ENCODE measurements at regions not wholly inside any gene's neighbourhood (a gene's known extent, or its start where the extent isn't known, plus 50 kb on each side); places are given as distances from the start of the nearest gene placed in this dataset.

DNA sequence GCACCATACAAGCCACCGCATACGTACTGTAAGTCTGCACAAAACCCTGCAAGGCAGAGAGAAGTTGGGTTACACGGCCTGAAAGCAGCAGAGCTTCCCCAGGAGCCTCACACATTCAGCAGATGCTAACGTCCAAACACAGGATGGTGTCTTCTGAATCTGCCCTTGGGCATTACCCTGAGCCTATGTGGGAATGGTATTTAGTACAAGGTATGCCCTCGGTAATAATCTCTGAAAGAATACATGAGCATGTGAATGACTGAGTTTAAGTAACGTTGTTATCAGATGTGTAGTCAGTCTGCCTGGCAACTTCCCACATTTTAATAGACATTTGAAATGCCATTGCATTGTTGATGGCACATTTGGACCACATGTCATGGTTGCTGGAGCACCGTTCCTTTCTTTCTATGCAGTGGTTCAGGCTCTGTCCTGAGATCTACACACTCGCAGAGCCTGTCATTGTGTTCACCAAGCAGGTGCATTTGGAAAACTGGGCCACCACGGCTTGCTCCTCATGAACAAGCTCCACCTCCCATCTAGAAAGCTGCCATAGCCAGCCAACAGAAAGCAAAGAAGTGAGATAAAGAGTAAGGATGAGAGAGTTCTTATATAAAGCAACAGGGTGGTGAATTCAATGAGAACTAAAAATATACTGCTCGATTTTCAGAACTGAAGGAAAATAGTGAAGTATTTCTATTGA, 136.5 kb upstream of the GGTLC1 start:
- Mint-ChIP-seq H3K27ac (no peak overlapping the region), H3K36me3 (ENCODE audit: low read depth) (no peaks in the 10 kb centered on the region), H3K27me3 (no peaks in the 10 kb centered on the region), H3K4me1 (no peaks in the 10 kb centered on the region), H3K9me3 (no peaks in the 10 kb centered on the region), H3K4me3 (no peak overlapping the region)
- POLR2A ChIA-PET: no interaction called here
- intact Hi-C loops (cut with micrococcal nuclease): no loop called here
- no peak for TF ChIP-seq CTCF (IDR thresholded peaks at IDR 0.05)
- ATAC-seq (ENCODE audit: low read depth) (no peak), DNase-seq (no peak)
- CTCF ChIA-PET: no interaction called here

- ATAC-seq (ENCODE audit: low read depth) (no peak), DNase-seq (no peak)
- no peak overlapping the region for H3K27ac Mint-ChIP-seq
- no peaks in the 10 kb centered on the region for H3K27me3 Mint-ChIP-seq
- no peaks in the 10 kb centered on the region for H3K4me1 Mint-ChIP-seq
- POLR2A ChIA-PET: no interaction called here
- no peak overlapping the region for H3K4me3 Mint-ChIP-seq
- H3K36me3 Mint-ChIP-seq (ENCODE audit: low read depth): no peaks in the 10 kb centered on the region
- TF ChIP-seq CTCF (IDR thresholded peaks at IDR 0.05): no peak
- intact Hi-C loops (cut with micrococcal nuclease): no loop called here
- CTCF ChIA-PET: no interaction called here
- no peaks in the 10 kb centered on the region for H3K9me3 Mint-ChIP-seq
These were observed 135.4 kb upstream of the GGTLC1 start for GRCh38 chr20:24124003-24124402.

DNA sequence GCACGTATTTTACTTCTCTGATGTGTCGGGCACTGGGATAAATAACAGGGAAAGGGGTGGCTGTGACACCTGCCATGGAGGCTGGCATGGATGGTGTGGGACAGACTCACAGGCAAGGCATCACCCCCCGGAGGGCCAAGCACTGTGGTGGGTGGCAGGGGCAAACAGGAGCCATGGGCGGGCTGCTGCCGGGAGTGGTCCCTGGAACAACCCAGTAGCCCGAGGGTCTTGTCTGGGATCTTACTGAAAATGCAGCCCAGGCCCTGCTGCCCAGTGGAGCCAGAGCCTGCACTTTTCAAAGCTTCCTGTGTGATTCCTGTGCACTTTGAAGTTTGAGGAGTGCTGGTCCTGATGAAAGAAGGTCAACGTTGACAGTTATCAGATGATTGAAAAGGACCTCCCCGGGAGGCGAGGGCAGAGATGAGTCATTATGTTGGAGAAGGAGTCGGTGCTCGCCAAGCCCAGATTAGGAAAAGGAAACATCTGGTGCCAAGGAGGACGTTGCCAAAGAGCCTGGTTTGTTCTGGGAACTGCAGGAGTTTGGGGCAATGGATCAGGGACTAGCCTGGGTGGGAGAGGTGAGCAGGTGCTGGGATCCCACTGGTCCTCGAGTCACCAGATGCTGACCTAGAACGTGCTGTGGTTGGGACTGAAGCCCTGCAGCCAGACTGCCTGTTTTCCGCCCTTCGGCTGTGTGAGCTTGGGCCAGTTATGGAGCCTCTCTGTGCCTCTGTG, 130.0 kb upstream of the GGTLC1 start:
- no peaks in the 10 kb centered on the region for H3K9me3 Mint-ChIP-seq
- CTCF ChIA-PET: no interaction called here
- peaks cover 2% of the 10 kb centered on the region for H3K27me3 Mint-ChIP-seq
- POLR2A ChIA-PET: no interaction called here
- DNase-seq (no peak), ATAC-seq (ENCODE audit: low read depth) (no peak)
- intact Hi-C loops (cut with micrococcal nuclease): no loop called here
- H3K4me1 Mint-ChIP-seq: no peaks in the 10 kb centered on the region
- no peak overlapping the region for H3K4me3 Mint-ChIP-seq
- no peaks in the 10 kb centered on the region for H3K36me3 Mint-ChIP-seq (ENCODE audit: low read depth)
- no peak for TF ChIP-seq CTCF (IDR thresholded peaks at IDR 0.05)
- no peak overlapping the region for H3K27ac Mint-ChIP-seq

DNA sequence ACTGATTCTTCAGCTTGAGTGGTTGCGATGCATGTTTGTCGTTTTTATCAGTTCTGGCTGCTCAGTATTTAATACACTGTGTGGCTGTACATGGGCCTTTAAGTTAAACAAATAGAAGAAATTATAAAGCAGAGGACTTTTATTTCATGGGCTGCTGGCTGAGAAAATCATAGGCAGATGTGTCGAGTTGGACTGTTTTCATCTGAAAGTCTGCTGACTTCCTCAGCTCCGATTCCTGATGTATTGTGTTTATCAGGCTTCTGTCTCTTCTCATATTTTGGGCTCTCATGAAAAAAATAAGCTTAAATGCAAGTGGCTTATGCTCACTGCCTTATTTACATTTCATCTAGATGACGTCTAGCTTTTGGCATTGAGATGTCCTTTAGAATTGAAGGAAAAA, 129.5 kb upstream of the GGTLC1 start:
- Mint-ChIP-seq H3K27ac (no peak overlapping the region), H3K4me3 (no peak overlapping the region), H3K9me3 (no peaks in the 10 kb centered on the region), H3K4me1 (no peaks in the 10 kb centered on the region), H3K36me3 (ENCODE audit: low read depth) (no peaks in the 10 kb centered on the region), H3K27me3 (peaks cover 2% of the 10 kb centered on the region)
- TF ChIP-seq CTCF (IDR thresholded peaks at IDR 0.05): no peak
- POLR2A ChIA-PET: no interaction called here
- intact Hi-C loops (cut with micrococcal nuclease): no loop called here
- DNase-seq: no peak
- ATAC-seq (ENCODE audit: low read depth): no peak
- CTCF ChIA-PET: no interaction called here

GRCh38 chr20:24117383-24117782, 128.8 kb upstream of the GGTLC1 start:
- Mint-ChIP-seq H3K27ac (no peak overlapping the region), H3K9me3 (no peaks in the 10 kb centered on the region), H3K4me3 (no peak overlapping the region), H3K36me3 (ENCODE audit: low read depth) (no peaks in the 10 kb centered on the region), H3K27me3 (peaks cover 2% of the 10 kb centered on the region), H3K4me1 (no peaks in the 10 kb centered on the region)
- no peak for TF ChIP-seq CTCF (IDR thresholded peaks at IDR 0.05)
- ChIA-PET POLR2A (no interaction called here), CTCF (no interaction called here)
- no peak for ATAC-seq (ENCODE audit: low read depth)
- intact Hi-C loops (cut with micrococcal nuclease): no loop called here
- no peak for DNase-seq
